ENCODE measurements at regions not wholly inside any gene's neighbourhood (a gene's known extent, or its start where the extent isn't known, plus 50 kb on each side); places are given as distances from the start of the nearest gene placed in this dataset.

GRCh38 chr5:171624396-171624795 is 161.2 kb upstream of the SMIM23 start:
- no peak overlapping the region for H3K27ac ChIP-seq
- TF ChIP-seq CTCF (conservative IDR thresholded peaks at IDR 0.05; ENCODE audit: low read depth): no peak
- no peak for DNase-seq (ENCODE audit: low spot score)
- POLR2A ChIA-PET (ENCODE audit: low non-redundant PET): no interaction called here
- CTCF ChIA-PET: interaction anchor here (0.6 kb wide), 1 partner anchor 288 kb away, joined by 3 read pairs; no protein-coding TSS in a partner anchor

GRCh38 chr5:171625646-171626045 is 160.0 kb upstream of the SMIM23 start:
- ChIA-PET CTCF (interaction anchor here (0.6 kb wide), 1 partner anchor 45 kb away, joined by 3 read pairs; no protein-coding TSS in a partner anchor), POLR2A (ENCODE audit: low non-redundant PET) (no interaction called here)
- DNase-seq (ENCODE audit: low spot score): no peak
- no peak for TF ChIP-seq CTCF (conservative IDR thresholded peaks at IDR 0.05; ENCODE audit: low read depth)
- no peak overlapping the region for H3K27ac ChIP-seq

GRCh38 chr5:171627936-171628632 is 157.5 kb upstream of the SMIM23 start:
- no peak overlapping the region for H3K27ac ChIP-seq
- DNase-seq (ENCODE audit: low spot score): no peak
- ChIA-PET CTCF (interaction anchor here (0.5 to 0.8 kb wide), 2 partner anchors 8 to 422 kb away, joined by 3 read pairs; no protein-coding TSS in a partner anchor), POLR2A (ENCODE audit: low non-redundant PET) (no interaction called here)
- TF ChIP-seq CTCF (conservative IDR thresholded peaks at IDR 0.05; ENCODE audit: low read depth): no peak

- DNase-seq (ENCODE audit: low spot score): no peak
- ChIA-PET CTCF (interaction anchor here (0.8 kb wide), 1 partner anchor 9 kb away, joined by 3 read pairs; no protein-coding TSS in a partner anchor), POLR2A (ENCODE audit: low non-redundant PET) (no interaction called here)
- H3K27ac ChIP-seq: no peak overlapping the region
- TF ChIP-seq CTCF (conservative IDR thresholded peaks at IDR 0.05; ENCODE audit: low read depth): no peak
Observed at GRCh38 chr5:171628633-171628974, 157.0 kb upstream of the SMIM23 start.

GRCh38 chr5:171629221-171629620 is 156.4 kb upstream of the SMIM23 start:
- CTCF ChIA-PET: interaction anchor here (0.6 to 2.2 kb wide), 19 partner anchors 10 to 550 kb away, joined by 3 to 12 read pairs (median 5); partner anchors contain the start of gene FGF18
- POLR2A ChIA-PET (ENCODE audit: low non-redundant PET): no interaction called here
- H3K27ac ChIP-seq: no peak overlapping the region
- no peak for TF ChIP-seq CTCF (conservative IDR thresholded peaks at IDR 0.05; ENCODE audit: low read depth)
- DNase-seq (ENCODE audit: low spot score): no peak

- peak; percentile 87 for DNase-seq (ENCODE audit: low spot score)
- TF ChIP-seq CTCF (conservative IDR thresholded peaks at IDR 0.05; ENCODE audit: low read depth): peak; percentile 79
- ChIA-PET POLR2A (ENCODE audit: low non-redundant PET) (no interaction called here), CTCF (interaction anchor here (0.5 to 2.2 kb wide), 28 partner anchors 10 to 1900 kb away, joined by 3 to 12 read pairs (median 4); partner anchors contain the start of gene FGF18)
- no peak overlapping the region for H3K27ac ChIP-seq
Observed at GRCh38 chr5:171629628-171630349, 155.8 kb upstream of the SMIM23 start.
